ENCODE measurements at regions not wholly inside any gene's neighbourhood (a gene's known extent, or its start where the extent isn't known, plus 50 kb on each side); places are given as distances from the start of the nearest gene placed in this dataset.
A peak's percentile ranks its signal among the peaks of the same experiment; 100 is the strongest.

- in situ Hi-C loops (cut with HindIII; ENCODE audit: low pct_unique_long_range_greater_than_20kb, low sequenced_read_pairs) = no loop called here
These were observed 75.2 kb downstream of the RHCG start for GRCh38 chr15:89421219-89421618.

GRCh38 chr15:89419370-89419984 lies 76.9 kb downstream of the RHCG start:
- peak; percentile 55 for DNase-seq (ENCODE audit: low read depth, low spot score)
- in situ Hi-C loops (cut with HindIII; ENCODE audit: low pct_unique_long_range_greater_than_20kb, low sequenced_read_pairs) = no loop called here

More at GRCh38 chr15:89421219-89421618, 75.2 kb downstream of the RHCG start:
- DNase-seq (ENCODE audit: low read depth, low spot score) = no peak

GRCh38 chr15:89417206-89417725 lies 79.1 kb downstream of the RHCG start:
- in situ Hi-C loops (cut with HindIII; ENCODE audit: low pct_unique_long_range_greater_than_20kb, low sequenced_read_pairs) = no loop called here
- no peak for DNase-seq (ENCODE audit: low read depth, low spot score)

GRCh38 chr15:89416339-89417183 lies 79.8 kb downstream of the RHCG start:
- in situ Hi-C loops (cut with HindIII; ENCODE audit: low pct_unique_long_range_greater_than_20kb, low sequenced_read_pairs) = no loop called here
- DNase-seq (ENCODE audit: low read depth, low spot score) = peak; percentile 90

- in situ Hi-C loops (cut with HindIII; ENCODE audit: low pct_unique_long_range_greater_than_20kb, low sequenced_read_pairs) = no loop called here
- no peak for DNase-seq (ENCODE audit: low read depth, low spot score)
These were observed 79.9 kb upstream of the POLG start for GRCh38 chr15:89414571-89414970.

- in situ Hi-C loops (cut with HindIII; ENCODE audit: low pct_unique_long_range_greater_than_20kb, low sequenced_read_pairs) = no loop called here
- no peak for DNase-seq (ENCODE audit: low read depth, low spot score)
These were observed 79.3 kb upstream of the POLG start for GRCh38 chr15:89413877-89414276.

- in situ Hi-C loops (cut with HindIII; ENCODE audit: low pct_unique_long_range_greater_than_20kb, low sequenced_read_pairs) = no loop called here
- no peak for DNase-seq (ENCODE audit: low read depth, low spot score)
These were observed 78.3 kb upstream of the POLG start for GRCh38 chr15:89412905-89413411.

- no peak for DNase-seq (ENCODE audit: low read depth, low spot score)
- in situ Hi-C loops (cut with HindIII; ENCODE audit: low pct_unique_long_range_greater_than_20kb, low sequenced_read_pairs) = no loop called here
These were observed 75.4 kb upstream of the POLG start for GRCh38 chr15:89410039-89410435.

- in situ Hi-C loops (cut with HindIII; ENCODE audit: low pct_unique_long_range_greater_than_20kb, low sequenced_read_pairs) = no loop called here
- DNase-seq (ENCODE audit: low read depth, low spot score) = no peak
These were observed 74.8 kb upstream of the POLG start for GRCh38 chr15:89409184-89410038.

GRCh38 chr15:89408372-89409183 lies 74.0 kb upstream of the POLG start:
- in situ Hi-C loops (cut with HindIII; ENCODE audit: low pct_unique_long_range_greater_than_20kb, low sequenced_read_pairs) = no loop called here

GRCh38 chr15:89406940-89407607 lies 72.5 kb upstream of the POLG start:
- DNase-seq (ENCODE audit: low read depth, low spot score) = no peak
- in situ Hi-C loops (cut with HindIII; ENCODE audit: low pct_unique_long_range_greater_than_20kb, low sequenced_read_pairs) = no loop called here

More at GRCh38 chr15:89408372-89409183, 74.0 kb upstream of the POLG start:
- DNase-seq (ENCODE audit: low read depth, low spot score) = no peak

GRCh38 chr15:89406218-89406939 lies 71.8 kb upstream of the POLG start:
- DNase-seq (ENCODE audit: low read depth, low spot score) = no peak
- in situ Hi-C loops (cut with HindIII; ENCODE audit: low pct_unique_long_range_greater_than_20kb, low sequenced_read_pairs) = no loop called here

- in situ Hi-C loops (cut with HindIII; ENCODE audit: low pct_unique_long_range_greater_than_20kb, low sequenced_read_pairs) = no loop called here
- no peak for DNase-seq (ENCODE audit: low read depth, low spot score)
These were observed 70.9 kb upstream of the POLG start for GRCh38 chr15:89405494-89405893.

GRCh38 chr15:89404023-89404422 lies 69.4 kb upstream of the POLG start:
- no peak for DNase-seq (ENCODE audit: low read depth, low spot score)
- in situ Hi-C loops (cut with HindIII; ENCODE audit: low pct_unique_long_range_greater_than_20kb, low sequenced_read_pairs) = no loop called here

GRCh38 chr15:89402518-89402805 lies 67.8 kb upstream of the POLG start:
- no peak for DNase-seq (ENCODE audit: low read depth, low spot score)
- in situ Hi-C loops (cut with HindIII; ENCODE audit: low pct_unique_long_range_greater_than_20kb, low sequenced_read_pairs) = no loop called here

Measured in SK-MEL-5 (cell line).